ENCODE measurements at regions not wholly inside any gene's neighbourhood (a gene's known extent, or its start where the extent isn't known, plus 50 kb on each side); places are given as distances from the start of the nearest gene placed in this dataset.

GRCh38 chr3:194029846-194030245, 106.1 kb upstream of the HES1 start:
- Histone ChIP-seq H3K4me1 (replicated peaks in 1 of 4; ENCODE audit: control insufficient read depth in 3 of 4, insufficient read depth in 4 of 4, low read length in 3 of 4) (peaks cover 0 to 12% (median 8%) of the 10 kb centered on the region in 4 experiments), H3K4ac (replicated peaks; ENCODE audit: insufficient read length, low read depth, low read length) (no peak overlapping the region), H3K56ac (replicated peaks; ENCODE audit: insufficient read length, low read depth, low read length) (no peak overlapping the region), H4K8ac (ENCODE audit: extremely low read depth, insufficient read depth, low read length) (no peak overlapping the region), H3K36me3 (ENCODE audit: control insufficient read depth in 2 of 4, insufficient read depth in 4 of 4, low read length in 3 of 4) (no peaks in the 10 kb centered on the region), H3K4me3 (ENCODE audit: extremely low read depth in 1 of 4, insufficient read depth in 2 of 4, low read depth in 3 of 4, low read length in 4 of 4) (no peak overlapping the region), H3K9ac (replicated peaks in 1 of 4; ENCODE audit: extremely low read depth in 1 of 4, low read depth in 3 of 4, low read length in 3 of 4) (no peak overlapping the region), H4K91ac (replicated peaks; ENCODE audit: insufficient read length, low read length) (no peak overlapping the region), H4K20me1 (replicated peaks in 1 of 2; ENCODE audit: control insufficient read depth in 1 of 2, insufficient read depth in 2 of 2, low read length in 2 of 2) (no peaks in the 10 kb centered on the region), H2BK20ac (ENCODE audit: low read length) (no peak overlapping the region), H2AK5ac (ENCODE audit: low read depth, low read length) (no peak overlapping the region), H3K4me2 (ENCODE audit: insufficient read depth in 1 of 2, low read depth in 2 of 2, low read length in 2 of 2) (no peak overlapping the region), H3K27me3 (replicated peaks in 1 of 4; ENCODE audit: control insufficient read depth in 3 of 4, extremely low read depth in 1 of 4, insufficient read depth in 3 of 4, low read length in 3 of 4) (no peaks in the 10 kb centered on the region; a peak in 2 of 7 replicates), H3K18ac (ENCODE audit: extremely low read depth, low read length) (no peak overlapping the region), H3K79me1 (ENCODE audit: low read depth, low read length) (no peaks in the 10 kb centered on the region), H3K14ac (ENCODE audit: insufficient read length) (no peak overlapping the region), H4K5ac (ENCODE audit: insufficient read length, low read depth, low read length) (no peak overlapping the region), H3K9me3 (ENCODE audit: insufficient read depth in 2 of 2, low read depth in 1 of 2, low read length in 1 of 2) (0 out of 4 replicates have a peak, but pooled peaks cover 0 to 3% of the 10 kb centered on the region in 2 experiments), H2BK12ac (ENCODE audit: low read depth, low read length) (no peak overlapping the region), H2BK15ac (ENCODE audit: low read length) (no peak overlapping the region), H2BK5ac (ENCODE audit: low read depth, low read length) (no peak overlapping the region), H3K23ac (ENCODE audit: insufficient read length) (no peak overlapping the region), H3K23me2 (ENCODE audit: low read depth, low read length) (peaks cover 3% of the 10 kb centered on the region; the same call in 1 of the 2 replicates), H3K27ac (ENCODE audit: low read depth, low read length) (no peak overlapping the region), H3K79me2 (ENCODE audit: control insufficient read depth in 1 of 2, insufficient read depth in 2 of 2, low read length in 2 of 2) (peaks cover 0 to 3% of the 10 kb centered on the region in 2 experiments; a peak in 1 of 4 replicates), H2AFZ (ENCODE audit: low read length) (no peak overlapping the region), H2BK120ac (replicated peaks; ENCODE audit: low read depth, low read length) (no peak overlapping the region)
- POLR2A ChIA-PET (ENCODE audit: partially characterized antibody): interaction anchor here (0.6 kb wide), 1 partner anchor 128 kb away, joined by 3 read pairs; no protein-coding TSS in a partner anchor
- FAIRE-seq (no peak), DNase-seq (ENCODE audit: low read depth in 1 of 2, low spot score in 2 of 2) (no peak)
- CTCF ChIA-PET (ENCODE audit: partially characterized antibody): interaction anchor here (1.0 kb wide), 1 partner anchor 23 kb away, joined by 4 read pairs; no protein-coding TSS in a partner anchor
- TF ChIP-seq SUZ12 (IDR thresholded peaks at IDR 0.05; ENCODE audit: low read length): no peak
- no peak for TF ChIP-seq TAF7 (optimal IDR thresholded peaks at IDR 0.05; ENCODE audit: borderline replicate concordance, low read depth, low read length)
- TF ChIP-seq, protein P1, sequence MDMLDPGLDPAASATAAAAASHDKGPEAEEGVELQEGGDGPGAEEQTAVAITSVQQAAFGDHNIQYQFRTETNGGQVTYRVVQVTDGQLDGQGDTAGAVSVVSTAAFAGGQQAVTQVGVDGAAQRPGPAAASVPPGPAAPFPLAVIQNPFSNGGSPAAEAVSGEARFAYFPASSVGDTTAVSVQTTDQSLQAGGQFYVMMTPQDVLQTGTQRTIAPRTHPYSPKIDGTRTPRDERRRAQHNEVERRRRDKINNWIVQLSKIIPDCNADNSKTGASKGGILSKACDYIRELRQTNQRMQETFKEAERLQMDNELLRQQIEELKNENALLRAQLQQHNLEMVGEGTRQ (IDR thresholded peaks at IDR 0.05; ENCODE audit: low read length): no peak
- no peak for TF ChIP-seq CHD2 (IDR thresholded peaks at IDR 0.05; ENCODE audit: low read length)

All from H1 (cell line).